HL-60 (cell line): ENCODE measurements at regions not wholly inside any gene's neighbourhood (a gene's known extent, or its start where the extent isn't known, plus 50 kb on each side); places are given as distances from the start of the nearest gene placed in this dataset.

Experiments
- GABPA ChIP-seq: IDR thresholded peaks from 2 replicates; pipeline ENCODE4 v1.6.1; 2012; ENCODE audit warnings: low read depth
- POLR2AphosphoS5 ChIP-seq: IDR thresholded peaks from 2 replicates; pipeline ENCODE4 v1.6.1; 2012; ENCODE audit warnings: low read depth
- TF ChIP-seq, protein P1 (sequence below): IDR thresholded peaks from 2 replicates; pipeline ENCODE4 v1.6.1; 2012; ENCODE audit warnings: low read depth; ENCODE audit not compliant: insufficient replicate concordance
- TF ChIP-seq, protein P2 (sequence below): IDR thresholded peaks from one replicate; pipeline ENCODE4 v1.5.1; 2011; ENCODE audit warnings: low read length, control low read depth, inconsistent platforms; ENCODE audit not compliant: insufficient read depth

DNA sequence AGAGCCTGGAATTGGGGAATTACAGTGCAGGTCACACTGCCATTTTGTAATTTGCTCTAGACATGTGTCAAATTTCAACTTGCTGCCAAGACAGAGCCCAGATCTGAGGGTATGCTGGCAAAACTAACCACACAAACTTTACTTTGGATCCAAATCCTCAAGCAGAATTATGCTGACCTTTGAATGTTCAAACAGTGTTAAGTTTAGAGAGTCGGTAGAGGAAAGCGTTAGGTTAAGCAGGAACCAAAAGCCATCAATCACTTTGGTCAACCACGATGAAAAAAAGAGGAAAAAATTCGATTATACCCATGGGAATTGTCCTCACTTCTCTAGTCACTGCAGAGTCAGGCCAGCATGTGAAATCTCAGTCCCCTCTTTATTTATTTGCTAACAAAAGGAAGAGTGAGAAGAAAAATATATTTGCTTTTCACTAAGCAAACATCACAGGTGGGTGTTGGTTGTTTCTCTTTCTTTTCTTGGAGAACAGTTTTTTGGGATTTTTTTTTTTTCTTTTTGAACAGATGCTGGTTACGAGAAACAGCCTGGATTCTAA lies 105.1 kb upstream of the ADGRF1 start:
- TF ChIP-seq, protein P1, sequence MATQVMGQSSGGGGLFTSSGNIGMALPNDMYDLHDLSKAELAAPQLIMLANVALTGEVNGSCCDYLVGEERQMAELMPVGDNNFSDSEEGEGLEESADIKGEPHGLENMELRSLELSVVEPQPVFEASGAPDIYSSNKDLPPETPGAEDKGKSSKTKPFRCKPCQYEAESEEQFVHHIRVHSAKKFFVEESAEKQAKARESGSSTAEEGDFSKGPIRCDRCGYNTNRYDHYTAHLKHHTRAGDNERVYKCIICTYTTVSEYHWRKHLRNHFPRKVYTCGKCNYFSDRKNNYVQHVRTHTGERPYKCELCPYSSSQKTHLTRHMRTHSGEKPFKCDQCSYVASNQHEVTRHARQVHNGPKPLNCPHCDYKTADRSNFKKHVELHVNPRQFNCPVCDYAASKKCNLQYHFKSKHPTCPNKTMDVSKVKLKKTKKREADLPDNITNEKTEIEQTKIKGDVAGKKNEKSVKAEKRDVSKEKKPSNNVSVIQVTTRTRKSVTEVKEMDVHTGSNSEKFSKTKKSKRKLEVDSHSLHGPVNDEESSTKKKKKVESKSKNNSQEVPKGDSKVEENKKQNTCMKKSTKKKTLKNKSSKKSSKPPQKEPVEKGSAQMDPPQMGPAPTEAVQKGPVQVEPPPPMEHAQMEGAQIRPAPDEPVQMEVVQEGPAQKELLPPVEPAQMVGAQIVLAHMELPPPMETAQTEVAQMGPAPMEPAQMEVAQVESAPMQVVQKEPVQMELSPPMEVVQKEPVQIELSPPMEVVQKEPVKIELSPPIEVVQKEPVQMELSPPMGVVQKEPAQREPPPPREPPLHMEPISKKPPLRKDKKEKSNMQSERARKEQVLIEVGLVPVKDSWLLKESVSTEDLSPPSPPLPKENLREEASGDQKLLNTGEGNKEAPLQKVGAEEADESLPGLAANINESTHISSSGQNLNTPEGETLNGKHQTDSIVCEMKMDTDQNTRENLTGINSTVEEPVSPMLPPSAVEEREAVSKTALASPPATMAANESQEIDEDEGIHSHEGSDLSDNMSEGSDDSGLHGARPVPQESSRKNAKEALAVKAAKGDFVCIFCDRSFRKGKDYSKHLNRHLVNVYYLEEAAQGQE = no peak
- TF ChIP-seq, protein P2, sequence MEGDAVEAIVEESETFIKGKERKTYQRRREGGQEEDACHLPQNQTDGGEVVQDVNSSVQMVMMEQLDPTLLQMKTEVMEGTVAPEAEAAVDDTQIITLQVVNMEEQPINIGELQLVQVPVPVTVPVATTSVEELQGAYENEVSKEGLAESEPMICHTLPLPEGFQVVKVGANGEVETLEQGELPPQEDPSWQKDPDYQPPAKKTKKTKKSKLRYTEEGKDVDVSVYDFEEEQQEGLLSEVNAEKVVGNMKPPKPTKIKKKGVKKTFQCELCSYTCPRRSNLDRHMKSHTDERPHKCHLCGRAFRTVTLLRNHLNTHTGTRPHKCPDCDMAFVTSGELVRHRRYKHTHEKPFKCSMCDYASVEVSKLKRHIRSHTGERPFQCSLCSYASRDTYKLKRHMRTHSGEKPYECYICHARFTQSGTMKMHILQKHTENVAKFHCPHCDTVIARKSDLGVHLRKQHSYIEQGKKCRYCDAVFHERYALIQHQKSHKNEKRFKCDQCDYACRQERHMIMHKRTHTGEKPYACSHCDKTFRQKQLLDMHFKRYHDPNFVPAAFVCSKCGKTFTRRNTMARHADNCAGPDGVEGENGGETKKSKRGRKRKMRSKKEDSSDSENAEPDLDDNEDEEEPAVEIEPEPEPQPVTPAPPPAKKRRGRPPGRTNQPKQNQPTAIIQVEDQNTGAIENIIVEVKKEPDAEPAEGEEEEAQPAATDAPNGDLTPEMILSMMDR = no peak
- TF ChIP-seq POLR2AphosphoS5 = no peak
- no peak for TF ChIP-seq GABPA
